GM23338 (cell line): ENCODE measurements at regions not wholly inside any gene's neighbourhood (a gene's known extent, or its start where the extent isn't known, plus 50 kb on each side); places are given as distances from the start of the nearest gene placed in this dataset.

ENCODE experiments used
- ATAC-seq: fragments of 200-7000 bp; cut with Tn5 transposase; 3 replicates; pipeline ENCODE4 v1.9.1; 2020
- DNase-seq: peaks from one replicate; pipeline ENCODE4 v3.0.0-alpha.2; 2015; ENCODE audit warnings: low spot score
- H2AFZ ChIP-seq: fragments of 200-600 bp; sonication (generic); 2 replicates; pipeline ENCODE4 v1.8.0; 2016; ENCODE audit warnings: antibody characterized with exemption, mild to moderate bottlenecking, moderate library complexity
- H3F3A ChIP-seq: fragments of 200-600 bp; sonication (generic); replicated peaks from 2 replicates; pipeline ENCODE4 v1.8.0; 2017; ENCODE audit warnings: antibody characterized with exemption, mixed run types, low read depth
- H3K27ac ChIP-seq: fragments of 200-600 bp; sonication (generic); 2 replicates; pipeline ENCODE4 v1.6.1; 2016; ENCODE audit warnings: low read depth
- H3K27me3 ChIP-seq: fragments of 200-600 bp; sonication (generic); 2 replicates; pipeline ENCODE4 v1.8.0; 2016; ENCODE audit warnings: mild to moderate bottlenecking, mixed run types, moderate library complexity; ENCODE audit not compliant: insufficient read depth
- H3K36me3 ChIP-seq: fragments of 200-600 bp; sonication (generic); 2 replicates; pipeline ENCODE4 v1.8.0; 2016; ENCODE audit warnings: mild to moderate bottlenecking; ENCODE audit not compliant: insufficient read depth
- H3K4me1 ChIP-seq: fragments of 200-600 bp; sonication (generic); 2 replicates; pipeline ENCODE4 v1.8.0; 2016; ENCODE audit warnings: mild to moderate bottlenecking, moderate library complexity; ENCODE audit not compliant: insufficient read depth
- H3K4me2 ChIP-seq: fragments of 200-600 bp; sonication (generic); 2 replicates; pipeline ENCODE4 v1.7.1; 2017; ENCODE audit warnings: mixed run types
- H3K4me3 ChIP-seq: fragments of 200-600 bp; sonication (generic); 2 replicates; pipeline ENCODE4 v1.6.1; 2016; ENCODE audit warnings: mixed run types
- H3K79me2 ChIP-seq: fragments of 200-600 bp; sonication (generic); replicated peaks from 2 replicates; pipeline ENCODE4 v1.8.0; 2017; ENCODE audit warnings: mild to moderate bottlenecking; ENCODE audit not compliant: insufficient read depth
- H3K9me2 ChIP-seq: fragments of 200-600 bp; sonication (generic); 2 replicates; pipeline ENCODE4 v1.8.0; 2017; ENCODE audit not compliant: insufficient read depth
- H4K20me1 ChIP-seq: fragments of 200-600 bp; sonication (generic); replicated peaks from 2 replicates; pipeline ENCODE4 v1.8.0; 2017; ENCODE audit warnings: mild to moderate bottlenecking; ENCODE audit not compliant: insufficient read depth
- H3K27ac Mint-ChIP-seq: 2 replicates; pipeline ENCODE4 v1.8.0; 2020; ENCODE audit warnings: inconsistent platforms, mild to moderate bottlenecking, moderate library complexity, mixed read lengths
- H3K27me3 Mint-ChIP-seq: 3 replicates; pipeline ENCODE4 v1.8.0; 2022; ENCODE audit warnings: low read depth, mild to moderate bottlenecking, moderate library complexity, mixed read lengths, inconsistent platforms; ENCODE audit not compliant: insufficient read depth, poor library complexity
- H3K36me3 Mint-ChIP-seq: 3 replicates; pipeline ENCODE4 v1.8.0; 2021; ENCODE audit warnings: low read depth, mild to moderate bottlenecking, inconsistent platforms, moderate library complexity, mixed read lengths
- H3K4me1 Mint-ChIP-seq: 3 replicates; pipeline ENCODE4 v1.8.0; 2020; ENCODE audit warnings: mild to moderate bottlenecking, inconsistent platforms, mixed read lengths
- H3K4me3 Mint-ChIP-seq: 3 replicates; pipeline ENCODE4 v1.8.0; 2021; ENCODE audit warnings: moderate library complexity, mild to moderate bottlenecking, inconsistent platforms, mixed read lengths
- H3K9me3 Mint-ChIP-seq: 3 replicates; pipeline ENCODE4 v1.8.0; 2020; ENCODE audit warnings: moderate library complexity, mild to moderate bottlenecking, inconsistent platforms, mixed read lengths
- CREB1 ChIP-seq: fragments of 250-450 bp; sonication (Bioruptor Pico); IDR thresholded peaks from 2 replicates; pipeline ENCODE4 v1.5.0; 2020; ENCODE audit warnings: low read depth, mild to moderate bottlenecking, moderate library complexity
- CTCF ChIP-seq, 2 experiments: fragments of 200-600 bp in 1 of 2; sonication (generic) in 1 of 2; conservative IDR thresholded peaks; 2 replicates each; pipeline versions ENCODE4 v1.5.1 to v1.6.1; 2016 to 2017; ENCODE audit warnings: antibody characterized with exemption in 2 of 2, low read depth in 2 of 2, mild to moderate bottlenecking in 2 of 2, moderate library complexity in 1 of 2
- ETS1 ChIP-seq: IDR thresholded peaks from 2 replicates; pipeline ENCODE4 v1.6.1; 2016; ENCODE audit warnings: antibody characterized with exemption
- EZH2 ChIP-seq: fragments of 200-600 bp; sonication (generic); IDR thresholded peaks from one replicate; pipeline ENCODE4 v1.8.0; 2017; ENCODE audit warnings: antibody characterized with exemption, mild to moderate bottlenecking, low read depth; ENCODE audit not compliant: unreplicated experiment
- EZH2phosphoT487 ChIP-seq: fragments of 200-600 bp; sonication (generic); IDR thresholded peaks from one replicate; pipeline ENCODE4 v1.8.1; 2018; ENCODE audit warnings: antibody characterized with exemption; ENCODE audit not compliant: unreplicated experiment
- JUNB ChIP-seq: IDR thresholded peaks from one replicate; pipeline ENCODE4 v1.6.1; 2016; ENCODE audit warnings: antibody characterized with exemption; ENCODE audit not compliant: unreplicated experiment
- NANOG ChIP-seq: IDR thresholded peaks from 2 replicates; pipeline ENCODE4 v1.6.1; 2016; ENCODE audit warnings: antibody characterized with exemption, borderline replicate concordance
- POLR2AphosphoS5 ChIP-seq: IDR thresholded peaks from 2 replicates; pipeline ENCODE4 v1.6.1; 2016; ENCODE audit warnings: antibody characterized with exemption, low read depth
- REST ChIP-seq: IDR thresholded peaks from one replicate; pipeline ENCODE4 v1.6.1; 2018; ENCODE audit warnings: antibody characterized with exemption; ENCODE audit not compliant: unreplicated experiment
- STAT1 ChIP-seq: IDR thresholded peaks from one replicate; pipeline ENCODE4 v1.6.1; 2016; ENCODE audit warnings: antibody characterized with exemption; ENCODE audit not compliant: unreplicated experiment
- ZNF114 ChIP-seq: fragments of 250-450 bp; sonication (Bioruptor Pico); IDR thresholded peaks from 2 replicates; pipeline ENCODE4 v1.5.0; 2020; ENCODE audit warnings: mild to moderate bottlenecking, moderate library complexity
- ZNF331 ChIP-seq: fragments of 250-450 bp; sonication (Bioruptor Pico); IDR thresholded peaks from 2 replicates; pipeline ENCODE4 v1.5.0; 2020; ENCODE audit warnings: low read depth, mild to moderate bottlenecking, moderate library complexity
- ZNF462 ChIP-seq: fragments of 250-450 bp; sonication (Bioruptor Pico); IDR thresholded peaks from 2 replicates; pipeline ENCODE4 v1.5.0; 2020; ENCODE audit warnings: mild to moderate bottlenecking, moderate library complexity

- DNase-seq (no peak), ATAC-seq (no peak)
- no peaks in the 10 kb centered on the region for H3K79me2 ChIP-seq
- H3K9me2 ChIP-seq = peaks cover 4% of the 10 kb centered on the region; the same call in 1 of the 2 replicates
- no peaks in the 10 kb centered on the region for H3K27me3 Mint-ChIP-seq
- no peak overlapping the region for H3K4me2 ChIP-seq
- no peak overlapping the region for H3K4me3 ChIP-seq
- H2AFZ ChIP-seq = no peak overlapping the region
- H3K36me3 Mint-ChIP-seq = no peaks in the 10 kb centered on the region
- H3K27ac ChIP-seq = no peak overlapping the region
- H3K9me3 Mint-ChIP-seq = no peaks in the 10 kb centered on the region
- no peaks in the 10 kb centered on the region for H3F3A ChIP-seq
- H4K20me1 ChIP-seq = no peaks in the 10 kb centered on the region
- no peaks in the 10 kb centered on the region for H3K36me3 ChIP-seq
- no peaks in the 10 kb centered on the region for H3K4me1 Mint-ChIP-seq
- H3K27ac Mint-ChIP-seq = no peak overlapping the region
- no peak for TF ChIP-seq JUNB
- no peak for TF ChIP-seq ETS1
- TF ChIP-seq ZNF114 (CRISPR knock-in tag) = no peak
- no peak for TF ChIP-seq EZH2
- TF ChIP-seq ZNF331 = no peak
- TF ChIP-seq ZNF462 (CRISPR knock-in tag) = no peak
- no peak for TF ChIP-seq EZH2phosphoT487
- TF ChIP-seq POLR2AphosphoS5 = no peak
- no peak for TF ChIP-seq REST
- TF ChIP-seq NANOG = no peak
- TF ChIP-seq CTCF (conservative IDR thresholded peaks at IDR 0.05; ENCODE audit: low read depth in 2 of 2) = no peak
- TF ChIP-seq CREB1 (CRISPR knock-in tag) = no peak
- TF ChIP-seq STAT1 = no peak
- no peaks in the 10 kb centered on the region for H3K4me1 ChIP-seq
- no peaks in the 10 kb centered on the region for H3K27me3 ChIP-seq
- H3K4me3 Mint-ChIP-seq = no peak overlapping the region
Observed at GRCh38 chr16:77650761-77651160, 71.6 kb upstream of the NUDT7 start.
